ENCODE measurements at regions not wholly inside any gene's neighbourhood (a gene's known extent, or its start where the extent isn't known, plus 50 kb on each side); places are given as distances from the start of the nearest gene placed in this dataset.

- no peaks in the 10 kb centered on the region for H4K20me1 ChIP-seq (ENCODE audit: control insufficient read depth, extremely low read depth, insufficient read depth, low read length)
- no peak overlapping the region for H3K27ac ChIP-seq (ENCODE audit: insufficient read depth, low read length)
- no peak overlapping the region for H3K4me2 ChIP-seq (ENCODE audit: extremely low read depth, insufficient read depth, low read length)
- no peak for DNase-seq (ENCODE audit: low read depth in 2 of 2)
- no peak for TF ChIP-seq CTCF (conservative IDR thresholded peaks at IDR 0.05 in 1 of 2, IDR thresholded peaks at IDR 0.05 in 1 of 2; ENCODE audit: low read depth in 1 of 2, low read length in 2 of 2)
- no peak for TF ChIP-seq EZH2 (IDR thresholded peaks at IDR 0.05; ENCODE audit: low read length, missing control alignments)
- H3K9me3 ChIP-seq (ENCODE audit: control insufficient read depth, insufficient read depth, low read depth, low read length) = no peaks in the 10 kb centered on the region
- no peak overlapping the region for H3K4me3 ChIP-seq (replicated peaks in 1 of 4; ENCODE audit: control extremely low read depth in 1 of 4, insufficient read depth in 1 of 4, low read depth in 3 of 4, low read length in 4 of 4)
- no peaks in the 10 kb centered on the region for H3K27me3 ChIP-seq (ENCODE audit: control insufficient read depth, insufficient read depth, low read length)
- H3K4me1 ChIP-seq (ENCODE audit: control insufficient read depth, extremely low read depth, insufficient read depth, low read length) = no peaks in the 10 kb centered on the region
- H2AFZ ChIP-seq (ENCODE audit: low read length) = no peak overlapping the region
- no peak overlapping the region for H3K9ac ChIP-seq (ENCODE audit: insufficient read depth, low read length)
- H3K79me2 ChIP-seq (ENCODE audit: control insufficient read depth, insufficient read depth, low read length) = no peaks in the 10 kb centered on the region
- no peaks in the 10 kb centered on the region for H3K36me3 ChIP-seq (ENCODE audit: control insufficient read depth, insufficient read depth, low read length)
Observed at GRCh38 chr4:34636623-34637022, 1607.7 kb downstream of the ARAP2 start.

GRCh38 chr4:34643476-34643875 is 1600.8 kb downstream of the ARAP2 start:
- no peak for DNase-seq (ENCODE audit: low read depth in 2 of 2)
- Histone ChIP-seq H3K4me1 (ENCODE audit: control insufficient read depth, extremely low read depth, insufficient read depth, low read length) (no peaks in the 10 kb centered on the region), H2AFZ (ENCODE audit: low read length) (no peak overlapping the region), H3K27me3 (ENCODE audit: control insufficient read depth, insufficient read depth, low read length) (no peaks in the 10 kb centered on the region), H3K36me3 (ENCODE audit: control insufficient read depth, insufficient read depth, low read length) (no peaks in the 10 kb centered on the region), H3K4me3 (replicated peaks in 1 of 4; ENCODE audit: control extremely low read depth in 1 of 4, insufficient read depth in 1 of 4, low read depth in 3 of 4, low read length in 4 of 4) (no peak overlapping the region), H4K20me1 (ENCODE audit: control insufficient read depth, extremely low read depth, insufficient read depth, low read length) (no peaks in the 10 kb centered on the region), H3K9me3 (ENCODE audit: control insufficient read depth, insufficient read depth, low read depth, low read length) (no peaks in the 10 kb centered on the region), H3K9ac (ENCODE audit: insufficient read depth, low read length) (no peak overlapping the region), H3K4me2 (ENCODE audit: extremely low read depth, insufficient read depth, low read length) (no peak overlapping the region), H3K79me2 (ENCODE audit: control insufficient read depth, insufficient read depth, low read length) (no peaks in the 10 kb centered on the region), H3K27ac (ENCODE audit: insufficient read depth, low read length) (no peak overlapping the region)
- no peak for TF ChIP-seq EZH2 (IDR thresholded peaks at IDR 0.05; ENCODE audit: low read length, missing control alignments)
- TF ChIP-seq CTCF (conservative IDR thresholded peaks at IDR 0.05 in 1 of 2, IDR thresholded peaks at IDR 0.05 in 1 of 2; ENCODE audit: low read depth in 1 of 2, low read length in 2 of 2) = no peak

GRCh38 chr4:34644579-34645115 is 1599.7 kb downstream of the ARAP2 start:
- Histone ChIP-seq H3K27me3 (ENCODE audit: control insufficient read depth, insufficient read depth, low read length) (no peaks in the 10 kb centered on the region), H3K79me2 (ENCODE audit: control insufficient read depth, insufficient read depth, low read length) (no peaks in the 10 kb centered on the region), H2AFZ (ENCODE audit: low read length) (no peak overlapping the region), H3K9ac (ENCODE audit: insufficient read depth, low read length) (no peak overlapping the region), H3K4me3 (replicated peaks in 1 of 4; ENCODE audit: control extremely low read depth in 1 of 4, insufficient read depth in 1 of 4, low read depth in 3 of 4, low read length in 4 of 4) (no peak overlapping the region), H3K4me1 (ENCODE audit: control insufficient read depth, extremely low read depth, insufficient read depth, low read length) (no peaks in the 10 kb centered on the region), H3K9me3 (ENCODE audit: control insufficient read depth, insufficient read depth, low read depth, low read length) (no peaks in the 10 kb centered on the region), H3K36me3 (ENCODE audit: control insufficient read depth, insufficient read depth, low read length) (no peaks in the 10 kb centered on the region), H3K4me2 (ENCODE audit: extremely low read depth, insufficient read depth, low read length) (no peak overlapping the region), H3K27ac (ENCODE audit: insufficient read depth, low read length) (no peak overlapping the region), H4K20me1 (ENCODE audit: control insufficient read depth, extremely low read depth, insufficient read depth, low read length) (no peaks in the 10 kb centered on the region)
- peak in 1 of 2 donors; percentile 10 for DNase-seq (ENCODE audit: low read depth in 2 of 2)
- no peak for TF ChIP-seq EZH2 (IDR thresholded peaks at IDR 0.05; ENCODE audit: low read length, missing control alignments)
- no peak for TF ChIP-seq CTCF (conservative IDR thresholded peaks at IDR 0.05 in 1 of 2, IDR thresholded peaks at IDR 0.05 in 1 of 2; ENCODE audit: low read depth in 1 of 2, low read length in 2 of 2)

Data from fibroblast of lung (primary cell).